ENCODE measurements at regions not wholly inside any gene's neighbourhood (a gene's known extent, or its start where the extent isn't known, plus 50 kb on each side); places are given as distances from the start of the nearest gene placed in this dataset.

- no peaks in the 10 kb centered on the region for H3K36me3 ChIP-seq
- H3K27me3 ChIP-seq = no peaks in the 10 kb centered on the region
- H3K27ac ChIP-seq = no peak overlapping the region
- H3K4me3 ChIP-seq = no peak overlapping the region
- no peak for DNase-seq (ENCODE audit: low spot score in 2 of 2)
- intact Hi-C loops (cut with DNase I; ENCODE audit: low total_unique reads) = no loop called here
- no peaks in the 10 kb centered on the region for H3K4me1 ChIP-seq
- no peaks in the 10 kb centered on the region for H3K9me3 ChIP-seq
- TF ChIP-seq POLR2A (IDR thresholded peaks at IDR 0.05) (no peak), POLR2AphosphoS5 (IDR thresholded peaks at IDR 0.05) (no peak), CTCF (IDR thresholded peaks at IDR 0.05) (no peak)
These were observed 1779.0 kb downstream of the PCDH7 start for GRCh38 chr4:32499171-32499570.

- H3K4me3 ChIP-seq = no peak overlapping the region
- H3K27me3 ChIP-seq = no peaks in the 10 kb centered on the region
- H3K4me1 ChIP-seq = no peaks in the 10 kb centered on the region
- DNase-seq (ENCODE audit: low spot score in 2 of 2) = no peak
- no peak overlapping the region for H3K27ac ChIP-seq
- TF ChIP-seq CTCF (IDR thresholded peaks at IDR 0.05) (no peak), POLR2AphosphoS5 (IDR thresholded peaks at IDR 0.05) (no peak), POLR2A (IDR thresholded peaks at IDR 0.05) (no peak)
- intact Hi-C loops (cut with DNase I; ENCODE audit: low total_unique reads) = no loop called here
- no peaks in the 10 kb centered on the region for H3K36me3 ChIP-seq
- no peaks in the 10 kb centered on the region for H3K9me3 ChIP-seq
These were observed 1783.1 kb downstream of the PCDH7 start for GRCh38 chr4:32503241-32503640.

- intact Hi-C loops (cut with DNase I; ENCODE audit: low total_unique reads) = no loop called here
- Histone ChIP-seq H3K36me3 (no peaks in the 10 kb centered on the region), H3K4me3 (no peak overlapping the region), H3K27ac (no peak overlapping the region), H3K4me1 (no peaks in the 10 kb centered on the region), H3K9me3 (no peaks in the 10 kb centered on the region), H3K27me3 (no peaks in the 10 kb centered on the region)
- TF ChIP-seq CTCF (IDR thresholded peaks at IDR 0.05) = no peak
- no peak for TF ChIP-seq POLR2A (IDR thresholded peaks at IDR 0.05)
- no peak for TF ChIP-seq POLR2AphosphoS5 (IDR thresholded peaks at IDR 0.05)
- DNase-seq (ENCODE audit: low spot score in 2 of 2) = no peak
These were observed 1785.9 kb downstream of the PCDH7 start for GRCh38 chr4:32506067-32506466.

GRCh38 chr4:32519060-32519459 is 1798.9 kb downstream of the PCDH7 start:
- Histone ChIP-seq H3K4me1 (no peaks in the 10 kb centered on the region), H3K27ac (no peak overlapping the region), H3K4me3 (no peak overlapping the region), H3K27me3 (no peaks in the 10 kb centered on the region), H3K36me3 (no peaks in the 10 kb centered on the region), H3K9me3 (no peaks in the 10 kb centered on the region)
- TF ChIP-seq CTCF (IDR thresholded peaks at IDR 0.05) (no peak), POLR2AphosphoS5 (IDR thresholded peaks at IDR 0.05) (no peak), POLR2A (IDR thresholded peaks at IDR 0.05) (no peak)
- intact Hi-C loops (cut with DNase I; ENCODE audit: low total_unique reads) = no loop called here
- DNase-seq (ENCODE audit: low spot score in 2 of 2) = no peak

GRCh38 chr4:32525420-32525819 is 1805.3 kb downstream of the PCDH7 start:
- no peaks in the 10 kb centered on the region for H3K4me1 ChIP-seq
- intact Hi-C loops (cut with DNase I; ENCODE audit: low total_unique reads) = no loop called here

More at GRCh38 chr4:32525420-32525819, 1805.3 kb downstream of the PCDH7 start:
- H3K9me3 ChIP-seq = peaks cover 0 to 5% of the 10 kb centered on the region in 2 donors
- no peaks in the 10 kb centered on the region for H3K36me3 ChIP-seq
- H3K27me3 ChIP-seq = no peaks in the 10 kb centered on the region
- DNase-seq (ENCODE audit: low spot score in 2 of 2) = no peak
- no peak overlapping the region for H3K4me3 ChIP-seq
- no peak overlapping the region for H3K27ac ChIP-seq
- TF ChIP-seq POLR2A (IDR thresholded peaks at IDR 0.05) (no peak), POLR2AphosphoS5 (IDR thresholded peaks at IDR 0.05) (no peak), CTCF (IDR thresholded peaks at IDR 0.05) (no peak)
